ENCODE measurements at regions not wholly inside any gene's neighbourhood (a gene's known extent, or its start where the extent isn't known, plus 50 kb on each side); places are given as distances from the start of the nearest gene placed in this dataset.

- TF ChIP-seq CTCF (conservative IDR thresholded peaks at IDR 0.05; ENCODE audit: low read depth, low read length) (no peak), EZH2 (IDR thresholded peaks at IDR 0.05; ENCODE audit: borderline replicate concordance, low read depth, low read length, poor library complexity, severe bottlenecking) (no peak)
These were observed 107.6 kb upstream of the BANK1 start for GRCh38 chr4:101682946-101683345.

Data from A673 (cell line).